HG03520 (cell line): ENCODE measurements at regions not wholly inside any gene's neighbourhood (a gene's known extent, or its start where the extent isn't known, plus 50 kb on each side); places are given as distances from the start of the nearest gene placed in this dataset.
"Not testable (repeated sequence)": the region's sequence is repeated elsewhere in the genome, so short reads cannot be mapped to it uniquely, and the experiment has no call there.

Experiments
- ATAC-seq: cut with Tn5 transposase; IDR thresholded peaks from one replicate; pipeline ENCODE4 v1.9.1; 2021; ENCODE audit warnings: mild to moderate bottlenecking, moderate library complexity; ENCODE audit not compliant: unreplicated experiment

- no peak for ATAC-seq
Observed at GRCh38 chr4:62591756-62592155, 1391.6 kb downstream of the ADGRL3 start.

- ATAC-seq = no peak
Observed at GRCh38 chr4:62588671-62589070, 1388.5 kb downstream of the ADGRL3 start.

GRCh38 chr4:62571494-62571893, 1371.4 kb downstream of the ADGRL3 start:
- ATAC-seq = no peak

- no peak for ATAC-seq
Observed at GRCh38 chr4:62560858-62561257, 1360.7 kb downstream of the ADGRL3 start.

- no peak for ATAC-seq
Observed at GRCh38 chr4:62550121-62550520, 1350.0 kb downstream of the ADGRL3 start.

- no peak for ATAC-seq
Observed at GRCh38 chr4:62549601-62550000, 1349.5 kb downstream of the ADGRL3 start.

GRCh38 chr4:62548765-62549164, 1348.6 kb downstream of the ADGRL3 start:
- no peak for ATAC-seq

GRCh38 chr4:62548108-62548524, 1348.0 kb downstream of the ADGRL3 start:
- no peak for ATAC-seq

- ATAC-seq = no peak
Observed at GRCh38 chr4:62544428-62544827, 1344.3 kb downstream of the ADGRL3 start.

- ATAC-seq = no peak
Observed at GRCh38 chr4:62543002-62543401, 1342.9 kb downstream of the ADGRL3 start.

GRCh38 chr4:62533573-62533972, 1333.4 kb downstream of the ADGRL3 start:
- no peak for ATAC-seq

- ATAC-seq = no peak
Observed at GRCh38 chr4:62531731-62532130, 1331.6 kb downstream of the ADGRL3 start.

GRCh38 chr4:62531264-62531663, 1331.1 kb downstream of the ADGRL3 start:
- ATAC-seq = no peak

GRCh38 chr4:62528874-62529273, 1328.7 kb downstream of the ADGRL3 start:
- no peak for ATAC-seq

GRCh38 chr4:62526671-62527070, 1326.5 kb downstream of the ADGRL3 start:
- no peak for ATAC-seq

- ATAC-seq = no peak
Observed at GRCh38 chr4:62523256-62523655, 1323.1 kb downstream of the ADGRL3 start.

GRCh38 chr4:62522273-62522672, 1322.1 kb downstream of the ADGRL3 start:
- no peak for ATAC-seq

GRCh38 chr4:62517716-62518115, 1317.6 kb downstream of the ADGRL3 start:
- ATAC-seq = no peak

GRCh38 chr4:62513306-62513705, 1313.2 kb downstream of the ADGRL3 start:
- ATAC-seq = no peak

- ATAC-seq = no peak
Observed at GRCh38 chr4:62512271-62512670, 1312.1 kb downstream of the ADGRL3 start.

- no peak for ATAC-seq
Observed at GRCh38 chr4:62510228-62510627, 1310.1 kb downstream of the ADGRL3 start.

GRCh38 chr4:62500296-62500695, 1300.2 kb downstream of the ADGRL3 start:
- no peak for ATAC-seq

GRCh38 chr4:62495032-62495431, 1294.9 kb downstream of the ADGRL3 start:
- no peak for ATAC-seq

GRCh38 chr4:62491756-62492155, 1291.6 kb downstream of the ADGRL3 start:
- not testable (repeated sequence) for ATAC-seq
